Neural crest cell (in vitro differentiated cells): ENCODE measurements at regions not wholly inside any gene's neighbourhood (a gene's known extent, or its start where the extent isn't known, plus 50 kb on each side); places are given as distances from the start of the nearest gene placed in this dataset.

ENCODE experiments used
- DNase-seq: peaks from one replicate; pipeline ENCODE4 v3.0.0; 2021; ENCODE audit warnings: low read depth, mixed read lengths, low spot score
- H3K27ac Mint-ChIP-seq: one replicate; pipeline ENCODE4 v1.8.0; 2021; ENCODE audit warnings: mild to moderate bottlenecking, mixed read lengths; ENCODE audit not compliant: unreplicated experiment
- H3K27me3 Mint-ChIP-seq: 2 replicates; pipeline ENCODE4 v1.8.0; 2021; ENCODE audit warnings: low read depth, mild to moderate bottlenecking, mixed read lengths
- H3K36me3 Mint-ChIP-seq: 2 replicates; pipeline ENCODE4 v1.8.0; 2021; ENCODE audit warnings: low read depth, mild to moderate bottlenecking, mixed read lengths
- H3K4me1 Mint-ChIP-seq: 2 replicates; pipeline ENCODE4 v1.8.0; 2021; ENCODE audit warnings: mixed read lengths
- H3K4me3 Mint-ChIP-seq: one replicate; pipeline ENCODE4 v1.8.0; 2021; ENCODE audit warnings: mild to moderate bottlenecking, mixed read lengths
- H3K9me3 Mint-ChIP-seq: 2 replicates; pipeline ENCODE4 v1.8.0; 2021; ENCODE audit warnings: mixed read lengths
- CTCF ChIP-seq: fragments of 200-600 bp; sonication (generic); conservative IDR thresholded peaks from 2 replicates; pipeline ENCODE4 v1.5.0; 2021; ENCODE audit warnings: antibody characterized with exemption, mild to moderate bottlenecking

DNA sequence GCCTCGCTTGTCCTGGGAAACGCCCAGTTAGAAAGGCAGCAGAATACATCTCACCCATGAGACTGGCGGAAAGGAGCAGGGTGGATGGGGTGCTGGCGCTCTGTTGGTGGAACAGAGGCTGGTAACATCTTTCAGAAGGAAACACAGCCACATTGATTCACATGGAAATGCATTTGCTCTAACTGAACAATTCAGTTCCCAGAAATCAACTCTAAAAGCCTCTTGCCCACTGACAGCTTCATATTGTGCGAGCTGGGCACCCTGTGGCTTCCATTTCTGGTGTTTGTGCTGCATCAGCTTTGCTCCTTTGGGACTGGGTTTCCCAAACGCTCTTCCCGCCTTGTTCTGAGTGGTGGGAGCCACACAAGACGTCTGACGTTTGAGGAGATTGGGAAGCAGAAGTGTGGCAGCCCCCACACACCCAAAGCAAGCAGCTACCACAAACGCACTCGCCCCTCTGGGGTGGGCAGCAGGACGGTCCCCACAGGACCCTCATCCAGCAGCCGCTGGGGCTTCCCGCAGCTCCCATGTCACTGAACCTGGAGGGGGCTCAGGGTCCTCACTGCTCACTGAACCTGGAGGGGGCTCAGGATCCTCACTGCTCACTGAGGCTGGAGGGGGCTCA is 229.5 kb downstream of the ERMARD start:
- Mint-ChIP-seq H3K4me3 (no peak overlapping the region), H3K36me3 (no peaks in the 10 kb centered on the region), H3K9me3 (no peaks in the 10 kb centered on the region), H3K27me3 (peaks cover 12% of the 10 kb centered on the region), H3K27ac (no peak overlapping the region), H3K4me1 (peaks cover 14% of the 10 kb centered on the region)
- no peak for TF ChIP-seq CTCF
- no peak for DNase-seq

DNA sequence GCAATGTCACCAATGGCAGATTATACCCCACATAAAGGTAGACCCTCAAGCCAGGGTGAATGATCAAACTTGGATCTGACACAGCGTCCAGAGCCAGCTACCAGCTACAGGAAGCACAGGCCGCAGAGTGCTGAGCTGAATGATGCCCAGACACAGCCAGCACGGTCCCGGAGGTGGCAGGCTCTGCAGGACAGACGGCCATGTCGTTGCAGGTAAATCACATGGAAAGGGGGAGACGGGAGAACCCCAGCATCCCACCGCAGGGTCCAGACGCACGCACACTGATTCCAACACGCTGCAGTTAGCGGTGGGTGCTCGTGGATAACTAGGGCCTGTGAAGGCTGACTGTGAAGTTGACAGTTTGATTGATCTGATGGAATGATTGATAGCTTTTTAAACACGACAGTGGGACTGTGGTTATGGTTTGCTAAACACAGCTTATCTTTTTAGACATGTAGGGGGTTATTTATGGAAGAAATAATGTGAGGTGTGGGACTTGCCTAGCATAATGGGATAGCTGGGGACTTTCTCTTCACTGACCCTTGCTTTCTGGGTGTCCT is 228.5 kb downstream of the ERMARD start:
- Mint-ChIP-seq H3K27me3 (peaks cover 12% of the 10 kb centered on the region), H3K4me3 (no peak overlapping the region), H3K4me1 (peaks cover 14% of the 10 kb centered on the region), H3K36me3 (no peaks in the 10 kb centered on the region), H3K9me3 (no peaks in the 10 kb centered on the region), H3K27ac (no peak overlapping the region)
- no peak for TF ChIP-seq CTCF
- DNase-seq, result no peak

DNA sequence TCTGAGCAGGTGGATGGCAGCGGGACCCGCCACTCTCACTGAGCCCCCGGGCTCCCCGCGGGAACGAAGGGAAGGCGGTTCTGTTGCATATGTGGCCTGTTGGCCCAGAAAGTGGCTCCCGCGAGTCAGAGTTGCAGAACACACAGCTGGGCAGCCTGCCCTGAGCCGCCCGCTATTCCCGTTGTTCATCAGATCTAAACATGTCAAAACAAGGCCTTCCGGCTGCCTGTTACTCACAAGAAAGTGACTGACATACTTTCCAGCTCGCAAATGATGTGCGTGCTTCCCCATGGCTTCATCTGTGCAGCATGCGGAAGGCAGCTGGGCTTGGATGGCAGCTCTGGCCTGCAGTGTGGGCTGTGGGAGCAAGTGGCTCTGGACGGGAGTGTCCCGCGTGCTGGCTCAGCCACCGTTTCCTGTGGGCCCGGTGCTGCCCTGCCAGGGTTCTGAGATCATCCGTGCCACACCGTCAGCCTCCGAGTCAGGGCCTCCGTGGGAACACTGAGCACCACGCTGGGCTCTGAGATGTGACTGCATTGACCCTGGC is 227.3 kb downstream of the ERMARD start:
- no peak for TF ChIP-seq CTCF
- H3K36me3 Mint-ChIP-seq, result no peaks in the 10 kb centered on the region

DNA sequence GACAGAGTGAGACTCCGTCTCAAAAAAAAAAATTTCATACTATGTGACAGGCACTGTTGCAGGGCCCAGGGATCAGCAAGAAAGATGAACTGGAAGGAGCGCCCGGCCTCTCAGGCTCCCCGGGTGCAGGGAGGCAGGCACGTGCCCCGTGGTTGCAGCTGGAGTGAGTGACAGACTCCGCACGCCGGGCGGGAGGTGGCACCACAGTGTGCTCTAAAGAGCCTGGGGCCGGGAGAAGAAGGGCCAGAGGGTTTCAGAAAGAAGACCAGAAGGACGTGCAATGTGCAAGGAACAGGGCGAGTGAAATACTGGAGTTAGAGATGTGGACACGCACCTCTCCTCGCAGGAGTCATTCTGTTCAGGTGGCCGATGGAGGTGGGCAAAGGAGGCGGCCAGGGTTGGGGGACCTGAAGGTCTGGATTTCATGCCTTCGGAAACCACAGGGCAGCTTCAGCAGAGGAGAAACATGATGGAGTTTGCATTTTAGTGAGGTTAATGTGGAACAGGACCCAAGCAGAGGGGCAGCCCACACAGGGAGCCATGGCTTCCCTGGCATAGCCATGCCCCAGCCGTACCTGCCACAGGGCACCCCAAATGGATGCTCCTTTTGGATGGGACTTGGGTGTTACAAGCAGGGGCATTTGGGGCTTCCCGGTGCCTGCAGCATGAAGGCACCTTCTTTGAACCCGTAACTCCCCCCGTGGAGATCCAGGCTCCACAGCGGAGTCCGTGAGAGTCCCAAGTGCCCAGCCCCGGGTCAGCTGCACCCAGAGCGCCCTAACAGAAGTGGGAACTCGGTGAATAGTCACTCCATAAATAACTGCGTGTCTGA is 226.2 kb downstream of the ERMARD start:
- no peak for DNase-seq
- H3K9me3 Mint-ChIP-seq, result no peaks in the 10 kb centered on the region

More for the DNA sequence above, 227.3 kb downstream of the ERMARD start:
- H3K4me1 Mint-ChIP-seq, result peaks cover 14% of the 10 kb centered on the region
- DNase-seq, result no peak
- peaks cover 15% of the 10 kb centered on the region for H3K27me3 Mint-ChIP-seq
- no peaks in the 10 kb centered on the region for H3K9me3 Mint-ChIP-seq
- no peak overlapping the region for H3K27ac Mint-ChIP-seq
- no peak overlapping the region for H3K4me3 Mint-ChIP-seq

More for the DNA sequence above, 226.2 kb downstream of the ERMARD start:
- peaks cover 15% of the 10 kb centered on the region for H3K27me3 Mint-ChIP-seq
- peaks cover 14% of the 10 kb centered on the region for H3K4me1 Mint-ChIP-seq
- no peak overlapping the region for H3K4me3 Mint-ChIP-seq
- TF ChIP-seq CTCF, result no peak
- no peaks in the 10 kb centered on the region for H3K36me3 Mint-ChIP-seq
- no peak overlapping the region for H3K27ac Mint-ChIP-seq
